K562 (cell line): ENCODE measurements at regions not wholly inside any gene's neighbourhood (a gene's known extent, or its start where the extent isn't known, plus 50 kb on each side); places are given as distances from the start of the nearest gene placed in this dataset.

Source experiments
- ATAC-seq: fragments of 200-7000 bp; cut with Tn5 transposase; 3 replicates; pipeline ENCODE4 v1.9.1; 2020; ENCODE audit warnings: moderate library complexity
- BruUV-seq: library from RNA; stranded (reverse); fragments of 400-500 nt; replicated peaks from 2 replicates; lab custom pipeline; 2021; lab: Mats Ljungman, UMichigan
- CTCF ChIA-PET: fragments of 300-600 bp; formaldehyde crosslinking; extraction: SDS; loops from one replicate; lab custom pipeline; 2021; ENCODE audit warnings: low intra/inter-chr PET ratio; lab: Yijun Ruan, JAX
- POLR2A ChIA-PET: fragments of 300-600, 350-650 bp; sonication (Branson Sonifier 250); formaldehyde crosslinking; extraction: SDS; loops from one replicate; lab custom pipeline; 2021; ENCODE audit warnings: antibody characterized with exemption, inconsistent platforms; lab: Yijun Ruan, JAX
- DNase-seq, 4 experiments: peaks; one replicate each; pipeline versions ENCODE4 v3.0.0 to v3.0.0-alpha.2; 2011 to 2018; ENCODE audit warnings: low spot score in 3 of 4, mixed read lengths in 3 of 4; ENCODE audit errors: extremely low read depth in 1 of 4
- FAIRE-seq: peaks from 2 replicates; lab custom pipeline; 2011; peaks lifted over from hg19 to GRCh38; lab: Jason Lieb, UNC
- H2AFZ ChIP-seq: 2 replicates; pipeline ENCODE4 v1.6.0; 2011; ENCODE audit warnings: low read depth, low read length, control low read depth, inconsistent platforms
- H3K27ac ChIP-seq: fragments of 200-600 bp; 3 replicates; pipeline ENCODE4 v1.8.0; 2011; ENCODE audit warnings: low read depth, mild to moderate bottlenecking, control low read depth, inconsistent platforms, low read length, moderate library complexity, mixed read lengths; ENCODE audit errors: extremely low read depth
- H3K27me3 ChIP-seq, 2 experiments: fragments of 300-600 bp in 1 of 2; 2 replicates in 1 of 2; 3 replicates in 1 of 2; pipeline versions ENCODE4 v1.6.0 to v1.8.0; 2011; ENCODE audit warnings: inconsistent platforms in 2 of 2, low read length in 2 of 2, mild to moderate bottlenecking in 1 of 2, mixed read lengths in 1 of 2, moderate library complexity in 1 of 2; ENCODE audit not compliant: control insufficient read depth in 2 of 2, insufficient read depth in 2 of 2
- H3K36me3 ChIP-seq: fragments of 300-600 bp; 3 replicates; pipeline ENCODE4 v1.8.0; 2011; ENCODE audit warnings: mild to moderate bottlenecking, low read length, inconsistent platforms; ENCODE audit not compliant: control insufficient read depth, insufficient read depth
- H3K4me1 ChIP-seq, 2 experiments: fragments of 200-600 bp in 1 of 2; replicated peaks in 1 of 2; 2 replicates in 1 of 2; 3 replicates in 1 of 2; pipeline versions ENCODE4 v1.5.1 to v1.8.0; 2011; ENCODE audit warnings: inconsistent platforms in 2 of 2, low read length in 2 of 2, mild to moderate bottlenecking in 1 of 2, mixed read lengths in 1 of 2, moderate library complexity in 1 of 2; ENCODE audit not compliant: control insufficient read depth in 2 of 2, insufficient read depth in 2 of 2
- H3K4me2 ChIP-seq: 2 replicates; pipeline ENCODE4 v1.6.1; 2011; ENCODE audit warnings: low read length, control low read depth, inconsistent platforms, mixed read lengths; ENCODE audit not compliant: insufficient read depth
- H3K4me3 ChIP-seq: fragments of 200-600 bp; sonication (generic), shearing (Covaris generic); 2 replicates; pipeline ENCODE4 v1.5.1; 2016; ENCODE audit warnings: control low read depth, inconsistent platforms
- H3K79me2 ChIP-seq: fragments of 200-600 bp; 3 replicates; pipeline ENCODE4 v1.8.0; 2011; ENCODE audit warnings: low read length, inconsistent platforms; ENCODE audit not compliant: control insufficient read depth, insufficient read depth
- H3K9ac ChIP-seq, 2 experiments: 2 replicates each; pipeline versions ENCODE4 v1.6.0 to v1.6.1; 2011; ENCODE audit warnings: low read depth in 2 of 2, low read length in 2 of 2, control low read depth in 1 of 2, inconsistent platforms in 1 of 2, mild to moderate bottlenecking in 1 of 2, mixed read lengths in 1 of 2; ENCODE audit not compliant: insufficient read depth in 1 of 2
- H3K9me1 ChIP-seq: one replicate; pipeline ENCODE4 v1.6.0; 2011; ENCODE audit warnings: inconsistent platforms, mild to moderate bottlenecking, low read length, moderate library complexity; ENCODE audit not compliant: control insufficient read depth, insufficient read depth
- H3K9me3 ChIP-seq: replicated peaks from 2 replicates; pipeline ENCODE4 v1.5.1; 2011; ENCODE audit warnings: low read depth, low read length, inconsistent platforms; ENCODE audit not compliant: control insufficient read depth, insufficient read depth
- H4K20me1 ChIP-seq: replicated peaks from 2 replicates; pipeline ENCODE4 v1.6.1; 2011; ENCODE audit warnings: low read length, inconsistent platforms, mixed read lengths; ENCODE audit not compliant: control insufficient read depth, insufficient read depth
- ARID1B ChIP-seq: fragments of 450-650 bp; IDR thresholded peaks from 2 replicates; pipeline ENCODE4 v1.6.1; 2016; ENCODE audit warnings: antibody characterized with exemption, mild to moderate bottlenecking, inconsistent platforms
- CREB5 ChIP-seq: fragments of 250-450 bp; sonication (Bioruptor Pico); IDR thresholded peaks from 2 replicates; pipeline ENCODE4 v1.5.0; 2020; ENCODE audit warnings: mild to moderate bottlenecking
- FOSL1 ChIP-seq: fragments of 200-800 bp; sonication (Bioruptor generic); conservative IDR thresholded peaks from 2 replicates; pipeline ENCODE4 v1.6.1; 2016; ENCODE audit warnings: missing genetic modification characterization, missing compliant biosample characterization
- PHTF2 ChIP-seq: fragments of 250-450 bp; sonication (Bioruptor Pico); IDR thresholded peaks from 2 replicates; pipeline ENCODE4 v1.5.0; 2021; ENCODE audit warnings: mild to moderate bottlenecking
- YY1 ChIP-seq, 3 experiments: IDR thresholded peaks; 2 replicates each; pipeline ENCODE4 v1.6.1; 2011; ENCODE audit warnings: low read length in 2 of 3, mild to moderate bottlenecking in 2 of 3, moderate library complexity in 2 of 3, borderline replicate concordance in 1 of 3, control low read depth in 1 of 3, low read depth in 1 of 3; ENCODE audit not compliant: insufficient read depth in 3 of 3, insufficient replicate concordance in 2 of 3, control insufficient read depth in 1 of 3, insufficient read length in 1 of 3; ENCODE audit errors: extremely low read depth in 1 of 3
- WGBS: fragments of 100-300 bp; shearing (Covaris generic); methylation state at CpG from one replicate; pipeline ENCODE4 v1.1.6; 2016; ENCODE audit warnings: low coverage, mixed read lengths; ENCODE audit not compliant: insufficient coverage; ENCODE audit errors: missing lambda C conversion rate; 5-methylcytosine and 5-hydroxymethylcytosine counted together
- in situ Hi-C: fragments of 300-500 bp; cut with MboI; formaldehyde crosslinking; loops from 4 replicates; pipeline ENCODE4 v1.15.0; 2018; ENCODE audit warnings: inconsistent platforms, mixed read lengths
- intact Hi-C: fragments of 100-400 bp; cut with micrococcal nuclease; formaldehyde crosslinking; loops from 2 replicates; pipeline ENCODE4 v1.14.2; 2022
- TF ChIP-seq, protein P1 (sequence below), 2 experiments: fragments of 450-650 bp; conservative IDR thresholded peaks; 2 replicates each; pipeline ENCODE4 v1.6.1; 2017; ENCODE audit warnings: mild to moderate bottlenecking in 2 of 2, moderate library complexity in 2 of 2
- TF ChIP-seq, protein P2 (sequence below), 3 experiments: fragments of 200-800 bp in 1 of 3; sonication (Bioruptor generic) in 1 of 3; sonication (generic) in 1 of 3; formaldehyde crosslinking in 1 of 3; IDR thresholded peaks; 2 replicates each; pipeline versions ENCODE4 v1.6.1 to v1.8.0; 2016 to 2022; ENCODE audit warnings: mild to moderate bottlenecking in 2 of 3, missing compliant biosample characterization in 2 of 3, missing genetic modification characterization in 2 of 3, missing genetic modification reagents in 1 of 3

DNA sequence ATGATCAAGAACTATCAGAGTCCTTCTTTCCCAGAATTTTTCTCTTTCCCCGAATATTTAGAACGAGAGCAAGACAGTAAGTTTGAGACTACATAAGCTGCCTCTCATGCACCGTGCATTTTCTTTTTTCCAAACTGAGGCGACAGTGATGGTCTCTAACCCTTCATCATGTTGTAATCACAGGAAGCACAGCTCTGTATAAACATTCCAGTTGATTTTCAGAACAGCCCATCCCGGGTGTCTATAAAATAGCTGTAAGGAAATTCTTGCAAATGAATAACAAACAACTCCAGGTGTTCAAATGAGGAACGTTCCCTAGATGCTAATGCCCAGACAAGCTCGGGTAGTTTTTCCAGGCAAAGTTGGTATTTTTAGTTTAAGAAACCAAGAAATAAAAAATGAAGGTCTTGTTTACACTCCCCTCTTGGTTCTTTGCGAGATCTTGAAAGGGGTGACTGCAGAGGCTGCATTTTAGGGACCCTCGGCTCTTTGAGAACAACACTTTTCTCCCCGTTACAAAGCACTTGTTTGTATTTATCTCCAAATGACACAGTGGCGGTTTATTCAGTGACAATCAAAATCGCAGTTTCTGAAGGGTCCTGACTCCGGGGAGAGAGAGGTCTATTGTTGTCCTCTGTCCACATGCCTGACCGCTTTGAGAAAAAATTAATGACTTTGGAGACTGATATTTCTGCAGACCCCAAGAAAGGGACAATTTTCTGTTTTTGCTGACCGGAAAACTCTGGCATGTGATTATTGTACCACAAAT, 101.1 kb upstream of the NCK2 start:
- H3K4me2 ChIP-seq, result no peak overlapping the region
- BruUV-seq, result no TSS peak
- H3K79me2 ChIP-seq, result no peaks in the 10 kb centered on the region
- H3K9me1 ChIP-seq, result no peaks in the 10 kb centered on the region
- H3K4me3 ChIP-seq, result no peak overlapping the region
- CTCF ChIA-PET, result no interaction called here
- TF ChIP-seq, protein P1, sequence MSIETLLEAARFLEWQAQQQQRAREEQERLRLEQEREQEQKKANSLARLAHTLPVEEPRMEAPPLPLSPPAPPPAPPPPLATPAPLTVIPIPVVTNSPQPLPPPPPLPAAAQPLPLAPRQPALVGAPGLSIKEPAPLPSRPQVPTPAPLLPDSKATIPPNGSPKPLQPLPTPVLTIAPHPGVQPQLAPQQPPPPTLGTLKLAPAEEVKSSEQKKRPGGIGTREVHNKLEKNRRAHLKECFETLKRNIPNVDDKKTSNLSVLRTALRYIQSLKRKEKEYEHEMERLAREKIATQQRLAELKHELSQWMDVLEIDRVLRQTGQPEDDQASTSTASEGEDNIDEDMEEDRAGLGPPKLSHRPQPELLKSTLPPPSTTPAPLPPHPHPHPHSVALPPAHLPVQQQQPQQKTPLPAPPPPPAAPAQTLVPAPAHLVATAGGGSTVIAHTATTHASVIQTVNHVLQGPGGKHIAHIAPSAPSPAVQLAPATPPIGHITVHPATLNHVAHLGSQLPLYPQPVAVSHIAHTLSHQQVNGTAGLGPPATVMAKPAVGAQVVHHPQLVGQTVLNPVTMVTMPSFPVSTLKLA (conservative IDR thresholded peaks at IDR 0.05), result no peak
- TF ChIP-seq ARID1B (no peak), YY1 (IDR thresholded peaks at IDR 0.05; ENCODE audit: borderline replicate concordance in 1 of 3, control insufficient read depth in 1 of 3, extremely low read depth in 1 of 3, insufficient read depth in 3 of 3, insufficient read length in 1 of 3, insufficient replicate concordance in 2 of 3, low read depth in 1 of 3, low read length in 2 of 3) (no peak), FOSL1 (tag) (no peak), PHTF2 (CRISPR knock-in tag) (no peak), CREB5 (no peak)
- TF ChIP-seq, protein P2, sequence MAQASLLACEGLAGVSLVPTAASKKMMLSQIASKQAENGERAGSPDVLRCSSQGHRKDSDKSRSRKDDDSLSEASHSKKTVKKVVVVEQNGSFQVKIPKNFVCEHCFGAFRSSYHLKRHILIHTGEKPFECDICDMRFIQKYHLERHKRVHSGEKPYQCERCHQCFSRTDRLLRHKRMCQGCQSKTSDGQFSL (CRISPR knock-in tag; IDR thresholded peaks at IDR 0.05), result no peak
- TF ChIP-seq, protein P2 (tag; IDR thresholded peaks at IDR 0.05), result no peak
- DNase-seq (no peak), ATAC-seq (no peak), FAIRE-seq (no peak)
- POLR2A ChIA-PET, result interaction anchor here (0.7 kb wide), 1 partner anchor 26 kb away, joined by 3 read pairs; no protein-coding TSS in a partner anchor
- H2AFZ ChIP-seq, result no peak overlapping the region
- WGBS, result 21% methylated on average over 15 of the region's 15 CpGs
- intact Hi-C loops (no loop called here), in situ Hi-C loops (no loop called here)
- H3K27ac ChIP-seq, result no peak overlapping the region
- H3K36me3 ChIP-seq, result no peaks in the 10 kb centered on the region
- H4K20me1 ChIP-seq, result no peaks in the 10 kb centered on the region
- H3K9me3 ChIP-seq, result no peaks in the 10 kb centered on the region
- H3K27me3 ChIP-seq, result peaks cover 3 to 7% of the 10 kb centered on the region in 2 experiments; a peak in 2 of 5 replicates
- H3K9ac ChIP-seq, result no peak overlapping the region
- peaks cover 4 to 17% of the 10 kb centered on the region in 2 experiments for H3K4me1 ChIP-seq
